ENCODE measurements at regions not wholly inside any gene's neighbourhood (a gene's known extent, or its start where the extent isn't known, plus 50 kb on each side); places are given as distances from the start of the nearest gene placed in this dataset.
A peak's percentile ranks its signal among the peaks of the same experiment; 100 is the strongest.

DNA sequence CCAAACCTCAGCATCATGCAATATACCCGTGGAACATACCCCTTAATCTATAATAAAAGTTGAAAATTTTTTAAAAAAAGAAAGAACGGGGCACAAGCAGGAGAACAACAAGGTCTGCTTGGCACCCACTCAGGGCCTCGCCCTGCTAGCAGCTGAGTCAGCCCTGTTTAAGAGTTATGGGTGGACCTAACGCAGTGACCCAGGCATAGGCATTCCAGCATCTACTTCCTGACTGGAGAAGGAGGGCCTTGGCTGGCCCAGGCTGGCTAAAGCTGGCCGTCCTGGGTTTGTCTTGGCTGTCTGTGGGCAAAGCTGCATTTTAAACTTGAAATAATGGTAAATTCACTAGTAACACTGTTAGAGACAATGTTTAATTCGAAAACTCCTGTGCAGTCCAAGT, 236.7 kb upstream of the PGRMC2 start:
- no peak for DNase-seq

DNA sequence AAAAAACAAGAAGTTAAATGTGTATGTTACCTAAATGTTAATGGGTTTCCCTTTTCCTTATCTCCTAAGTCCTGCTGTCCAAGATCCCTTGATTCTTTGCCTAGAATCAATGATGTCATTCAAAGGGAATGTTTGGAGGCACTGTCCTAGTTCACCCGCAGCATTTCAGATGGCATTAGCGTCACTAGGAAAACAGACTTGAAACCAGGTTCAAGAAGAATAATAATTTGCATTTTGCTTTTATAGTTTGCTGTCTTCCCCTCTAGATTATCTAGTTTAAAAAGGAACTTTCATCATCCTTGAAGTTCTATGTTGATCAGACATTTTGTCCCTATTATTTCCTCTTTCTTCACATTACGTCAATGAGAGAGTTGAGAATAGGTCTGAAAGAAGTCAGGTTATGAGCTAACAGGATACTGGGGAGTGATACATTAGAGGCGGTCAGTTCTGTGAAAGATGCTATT, 234.1 kb upstream of the PGRMC2 start:
- no peak for DNase-seq

DNA sequence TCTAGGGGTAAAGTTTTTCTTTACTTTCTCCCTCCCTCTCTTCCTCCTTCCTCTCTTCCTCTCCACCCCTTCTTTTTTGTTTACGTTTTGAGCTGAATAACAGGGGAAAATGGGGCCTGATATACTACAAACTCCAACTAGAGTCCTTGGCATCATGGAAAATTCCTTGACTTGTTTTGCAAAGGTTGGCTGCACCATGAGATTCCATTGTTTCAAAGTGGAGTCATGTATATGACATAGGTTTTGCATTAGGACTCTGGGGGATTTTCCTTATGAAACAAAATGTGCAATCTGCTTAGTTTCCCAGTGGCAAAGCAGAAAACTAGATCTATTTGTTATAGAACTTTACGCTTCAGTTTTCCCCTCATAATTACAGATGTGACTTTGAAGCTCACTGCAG, 233.5 kb upstream of the PGRMC2 start:
- DNase-seq: no peak

DNA sequence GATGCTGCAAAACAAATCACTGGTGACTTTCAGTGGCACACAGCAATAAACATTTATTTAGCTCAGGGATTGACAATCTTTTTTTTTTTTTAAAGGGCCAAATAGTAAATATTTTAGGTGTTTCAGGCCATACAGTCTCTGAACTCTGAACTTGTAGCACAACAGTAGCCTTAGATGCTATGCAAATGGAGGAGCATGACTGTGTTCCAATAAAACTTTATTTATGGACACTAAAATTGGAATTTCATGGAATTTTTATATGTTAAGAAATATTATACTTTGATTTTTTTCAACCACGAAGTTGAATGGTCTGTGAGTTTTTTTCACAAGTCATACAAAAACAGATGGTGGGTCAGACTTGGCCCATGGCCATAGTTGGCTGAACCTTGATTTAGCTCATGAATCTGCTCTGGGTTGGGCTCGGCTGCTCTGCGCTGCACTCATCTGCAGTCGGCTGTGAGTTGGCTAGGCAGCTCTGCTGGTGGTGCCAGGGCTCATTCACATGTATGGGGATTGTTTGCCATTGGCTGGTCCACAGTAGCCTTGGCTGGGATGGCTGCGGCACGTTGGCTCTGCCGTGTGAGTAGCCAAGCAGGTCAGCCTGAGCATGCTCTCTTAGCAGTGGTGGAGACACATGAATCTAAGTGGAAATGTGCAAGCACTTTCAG, 231.7 kb upstream of the PGRMC2 start:
- DNase-seq: peak; percentile 58

DNA sequence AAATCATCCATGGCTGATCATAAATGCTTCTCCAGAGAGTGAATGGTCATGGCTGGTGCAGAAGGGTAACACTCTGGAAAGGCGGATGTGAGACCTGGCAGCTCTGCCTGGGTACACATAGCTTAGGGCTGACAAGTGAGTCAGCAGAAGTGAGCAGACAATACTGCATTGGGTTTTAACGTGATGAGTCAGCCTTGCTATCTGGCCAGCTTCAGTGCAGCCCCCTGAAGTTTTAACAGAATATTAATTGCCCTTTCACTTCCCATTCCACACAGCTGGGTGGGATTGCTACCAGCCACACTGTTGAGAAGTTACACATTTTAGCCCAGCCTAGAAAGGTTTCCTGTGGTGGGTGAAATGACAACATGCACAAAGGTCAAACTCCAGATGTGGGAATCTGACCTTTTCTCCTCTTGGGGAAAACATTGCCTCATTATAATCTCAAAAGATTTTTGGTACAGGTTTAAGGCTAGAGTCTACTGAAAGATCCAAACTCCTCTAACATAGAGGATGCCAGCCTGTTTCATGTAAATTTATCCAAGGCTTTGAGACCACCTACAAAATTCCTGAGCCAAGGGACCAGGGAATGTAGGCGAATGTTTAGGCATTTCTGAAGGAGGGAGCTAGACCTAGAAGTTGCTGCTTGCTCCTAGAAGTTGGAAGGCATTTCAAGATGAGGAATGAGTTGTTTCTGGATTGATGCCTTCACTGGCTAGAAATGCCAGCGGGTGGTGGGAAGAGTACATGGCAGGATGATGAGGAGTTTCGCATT, 230.3 kb upstream of the PGRMC2 start:
- DNase-seq: peak; percentile 56

DNA sequence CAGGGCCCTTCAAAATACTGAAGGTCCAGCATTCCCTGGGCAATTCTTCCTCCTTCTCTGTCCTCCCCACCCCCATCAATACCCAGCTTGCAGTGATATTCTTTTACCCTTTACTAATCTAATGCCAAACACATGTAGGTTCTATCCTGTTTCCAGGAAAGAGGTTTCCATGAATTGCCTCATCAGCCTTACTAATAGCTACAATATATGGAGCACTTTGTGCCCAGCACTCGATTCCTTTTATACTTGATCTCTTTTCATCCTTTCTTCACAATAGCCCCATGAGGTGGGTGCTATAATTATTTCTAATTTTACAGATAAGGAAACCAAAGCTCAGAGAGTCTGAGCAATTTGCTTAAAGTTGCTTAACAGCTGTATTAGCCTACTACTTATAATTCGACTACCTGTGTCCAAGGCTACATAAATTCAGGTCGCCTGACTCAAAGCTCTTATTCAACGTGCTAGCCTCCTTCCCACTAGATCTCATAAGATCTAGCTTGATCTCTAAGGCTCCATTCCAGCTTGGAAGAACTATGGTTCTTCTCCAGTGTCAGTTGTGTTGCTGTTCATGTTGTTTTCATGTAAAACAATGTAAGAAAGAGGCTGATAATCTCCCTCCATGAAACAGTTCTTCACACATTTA, 229.6 kb upstream of the PGRMC2 start:
- no peak for DNase-seq

DNA sequence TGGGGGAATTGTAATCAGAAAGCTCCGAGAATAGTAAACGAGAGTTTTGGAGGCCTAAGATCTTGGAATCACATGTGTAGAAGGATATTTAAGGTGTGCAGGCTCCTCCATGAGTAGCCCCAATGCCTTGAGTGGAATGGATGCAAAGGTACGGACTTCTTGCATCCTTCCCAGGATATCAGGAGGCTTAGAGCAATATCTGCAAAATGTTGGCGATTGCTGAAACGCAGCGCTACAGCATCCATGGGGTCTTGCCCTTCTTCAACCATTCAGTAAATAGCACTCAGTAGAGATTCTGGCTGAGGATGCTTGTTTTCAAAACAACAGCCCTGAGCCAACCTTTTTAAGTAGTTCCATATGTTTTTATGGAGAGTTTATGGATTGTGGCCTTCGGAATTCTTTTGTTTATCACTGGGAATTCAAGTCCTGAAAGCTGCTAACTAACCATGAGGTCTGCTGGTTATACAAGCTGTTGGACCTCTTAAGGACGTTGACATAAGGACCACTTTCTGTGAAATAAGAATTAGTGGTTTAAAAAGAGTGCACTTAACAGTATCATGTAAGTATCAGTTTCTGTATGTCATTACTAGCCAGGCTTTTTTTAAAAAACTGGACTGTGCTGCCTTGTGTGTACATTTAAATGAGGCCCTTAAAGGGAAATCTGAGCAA, 228.8 kb upstream of the PGRMC2 start:
- peak; percentile 81 for DNase-seq

DNA sequence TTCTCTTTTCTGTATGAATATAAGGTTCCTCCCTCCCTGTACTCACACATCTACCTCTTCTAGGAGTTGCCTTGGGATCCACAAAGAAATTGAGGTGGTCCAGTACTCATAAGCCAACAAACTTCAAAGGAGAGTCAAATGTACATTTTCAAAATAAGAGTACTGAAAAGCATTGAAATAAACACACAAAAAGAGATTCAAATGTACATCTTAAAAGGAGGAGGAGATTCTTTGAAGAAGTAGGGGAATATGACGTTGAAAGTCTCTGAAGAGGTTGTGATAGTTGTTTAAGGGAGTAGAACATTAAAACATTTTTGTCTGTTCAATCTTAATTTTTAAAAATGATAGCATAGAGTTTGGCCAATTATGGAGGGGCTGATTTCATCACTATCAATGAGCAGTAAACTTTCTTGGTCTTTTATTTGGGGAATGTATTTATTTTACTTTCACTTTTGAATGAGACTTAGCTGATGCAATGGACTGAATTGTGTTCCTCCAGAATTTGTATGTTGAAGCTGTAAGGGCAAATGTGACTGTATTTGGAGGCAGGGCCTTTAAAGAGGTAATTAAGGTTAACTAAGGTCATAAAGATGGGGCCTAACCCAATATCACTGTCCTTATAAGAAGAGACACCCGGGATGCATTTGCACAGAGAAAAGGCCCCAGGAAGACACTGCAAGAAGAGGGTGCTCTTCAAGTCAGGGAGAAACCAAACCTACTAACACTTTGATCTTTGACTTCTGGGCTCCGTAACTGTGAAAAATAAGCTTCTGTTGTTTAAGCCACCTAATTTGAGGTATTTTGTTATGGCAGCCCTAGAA, 226.3 kb upstream of the PGRMC2 start:
- DNase-seq: no peak

DNA sequence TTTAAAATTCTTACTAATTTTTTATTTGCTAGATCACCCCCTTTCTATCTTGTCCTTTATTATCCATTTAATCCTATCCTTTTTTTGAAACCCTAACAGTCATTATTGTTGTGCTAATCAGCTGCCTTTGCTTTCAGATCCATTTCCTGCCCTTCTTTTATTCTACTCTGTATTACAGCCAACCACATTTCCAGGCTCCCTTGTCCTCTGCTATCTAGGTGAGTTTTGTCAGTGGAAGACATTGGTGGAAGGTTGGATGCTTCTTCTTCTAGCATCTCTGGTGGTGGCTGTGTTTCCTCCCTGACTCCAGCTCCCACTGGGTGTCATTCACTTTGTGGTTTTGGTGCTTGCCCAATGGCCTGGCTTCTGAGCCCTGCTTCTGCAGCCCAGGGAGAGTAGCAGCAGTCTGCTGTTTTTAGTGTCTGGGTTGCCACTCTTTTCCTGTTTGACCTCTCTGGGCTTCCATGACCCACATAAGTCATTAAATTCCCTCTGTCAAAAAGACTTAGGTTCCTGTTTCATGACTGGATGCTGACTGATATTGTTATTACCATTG, 225.2 kb upstream of the PGRMC2 start:
- no peak for DNase-seq

DNA sequence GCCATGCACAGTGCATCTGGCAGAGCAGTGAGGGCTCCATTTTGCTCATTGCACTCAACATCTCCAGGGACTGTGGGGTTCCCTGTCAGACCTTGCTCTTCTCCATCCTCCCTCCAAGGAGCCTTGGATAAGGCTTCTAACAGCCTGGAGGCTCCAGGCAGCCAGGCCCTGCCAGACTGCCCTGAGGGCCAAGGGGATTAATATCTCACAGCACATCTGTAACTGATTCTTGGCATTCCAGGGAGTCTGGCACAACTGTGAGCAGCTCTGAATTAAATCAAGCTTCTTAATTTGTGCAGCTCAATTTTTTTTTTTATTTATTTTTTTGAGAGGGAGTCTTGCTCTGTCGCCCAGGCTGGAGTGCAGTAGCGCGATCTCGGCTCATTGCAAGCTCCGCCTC, 224.5 kb upstream of the PGRMC2 start:
- no peak for DNase-seq

DNA sequence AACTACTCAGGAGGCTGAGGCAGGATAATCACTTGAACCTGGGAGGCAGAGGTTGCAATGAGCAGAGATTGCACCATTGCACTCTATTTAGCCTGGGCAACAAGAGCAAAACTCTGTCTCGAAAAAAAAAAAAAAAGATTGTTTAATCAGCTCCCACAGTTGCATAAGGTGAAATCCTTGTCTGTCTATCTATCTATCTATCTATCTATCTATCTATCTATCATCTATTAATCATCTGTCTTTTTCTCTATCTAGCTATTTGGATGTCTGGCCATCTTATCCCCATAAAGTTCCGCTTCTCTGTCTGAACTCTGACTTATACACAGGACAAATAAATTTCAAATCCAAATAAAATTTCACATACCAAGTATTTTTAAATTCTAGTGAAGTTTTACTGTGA, 223.2 kb upstream of the PGRMC2 start:
- no peak for DNase-seq

DNA sequence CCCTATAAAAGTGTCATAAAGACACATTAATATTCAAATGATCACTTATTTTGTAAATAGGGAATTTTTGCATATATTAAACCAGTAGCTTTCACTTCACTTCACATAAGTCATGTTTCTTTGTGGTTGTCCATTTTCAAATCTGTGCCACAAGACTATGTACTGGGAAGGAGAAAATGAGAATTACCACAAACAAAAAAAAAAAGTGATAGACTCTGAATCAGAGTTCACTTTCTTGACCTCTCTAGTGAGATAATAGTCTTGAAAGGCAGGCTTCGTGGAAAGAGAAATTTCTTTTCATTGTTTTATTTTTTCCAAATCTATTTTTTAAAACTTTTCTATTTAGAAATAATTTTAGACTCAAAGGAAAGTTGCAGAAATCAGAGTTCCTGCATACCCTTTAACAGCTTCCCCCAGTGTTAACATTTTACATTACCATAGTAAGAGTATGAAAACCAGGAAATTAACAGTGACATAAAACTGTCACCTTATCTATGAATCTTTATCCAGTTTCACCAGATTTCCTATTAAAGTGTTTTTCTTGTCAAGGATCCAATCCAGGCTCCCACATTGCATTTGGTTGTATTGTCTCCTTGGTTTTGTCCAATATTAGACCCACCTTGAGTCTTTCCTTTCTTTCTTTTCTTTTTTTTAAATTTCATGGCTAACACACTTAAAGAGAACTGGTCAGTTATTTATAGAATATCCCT, 215.4 kb upstream of the PGRMC2 start:
- DNase-seq: no peak

DNA sequence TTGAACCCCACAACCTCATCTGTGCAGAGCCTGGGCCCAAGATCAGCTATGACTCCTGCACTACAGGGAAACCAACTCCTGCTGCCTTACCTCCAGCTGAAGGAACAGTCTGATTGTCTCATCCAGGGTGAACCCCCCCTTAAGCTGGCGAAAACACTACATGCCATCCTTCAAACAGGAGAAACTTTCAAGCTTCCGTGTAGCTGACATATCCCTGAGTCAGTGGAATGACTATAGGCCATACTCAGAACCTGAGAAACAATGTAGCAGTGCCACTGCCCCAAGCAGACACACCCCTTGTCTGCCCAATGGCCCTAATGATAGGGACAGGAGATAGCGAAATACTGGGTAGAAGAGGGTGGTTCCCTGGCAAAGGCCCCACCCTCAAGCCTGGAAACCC, 213.6 kb upstream of the PGRMC2 start:
- DNase-seq: no peak

DNA sequence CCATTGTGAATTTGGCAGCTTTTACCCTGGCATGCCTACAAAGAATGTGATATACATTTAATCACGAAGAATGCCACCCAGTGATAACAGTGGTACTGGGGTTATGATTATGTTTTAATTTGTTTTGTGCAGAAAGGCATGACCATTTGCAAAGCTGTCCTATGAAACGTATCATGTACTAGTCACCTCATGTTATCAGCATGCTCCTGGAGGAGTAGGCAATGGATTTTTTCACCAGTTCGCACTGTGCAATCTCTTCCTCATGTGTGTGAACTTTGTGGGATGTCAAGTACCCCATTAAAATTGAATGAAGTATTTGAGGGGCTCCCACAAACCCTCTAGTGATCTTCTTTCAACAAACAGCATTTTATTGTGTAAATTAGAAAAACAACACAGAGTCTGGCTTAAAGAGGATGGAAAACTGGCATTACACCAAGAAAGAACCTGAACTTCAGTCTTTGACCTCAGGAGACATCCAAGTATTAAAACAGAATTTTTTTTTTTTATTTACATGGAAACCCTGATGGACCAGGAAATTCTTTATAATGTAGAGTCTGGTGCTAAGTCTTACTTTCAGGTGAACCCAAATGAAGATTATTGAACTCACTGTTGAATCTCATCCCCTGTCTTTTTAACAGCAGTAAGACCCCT, 200.6 kb upstream of the PGRMC2 start:
- DNase-seq: no peak

DNA sequence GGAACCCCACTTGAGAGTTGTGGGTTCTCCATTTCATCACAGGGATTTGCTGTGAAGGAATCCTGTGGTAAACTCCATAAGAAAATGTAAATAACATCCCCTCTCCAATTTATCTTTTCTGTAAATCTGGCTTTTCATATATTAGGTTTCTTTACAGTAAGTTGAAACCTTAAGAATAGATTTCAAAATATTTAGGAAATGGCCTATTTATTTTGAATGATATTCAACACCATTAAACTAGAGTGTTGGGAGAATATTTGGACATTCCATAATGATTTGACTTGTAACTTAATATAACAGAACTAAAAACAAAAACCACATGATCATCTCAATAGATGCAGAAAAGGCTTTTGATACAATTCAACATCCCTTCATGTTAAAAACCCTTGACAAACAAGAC, 197.3 kb upstream of the PGRMC2 start:
- no peak for DNase-seq

DNA sequence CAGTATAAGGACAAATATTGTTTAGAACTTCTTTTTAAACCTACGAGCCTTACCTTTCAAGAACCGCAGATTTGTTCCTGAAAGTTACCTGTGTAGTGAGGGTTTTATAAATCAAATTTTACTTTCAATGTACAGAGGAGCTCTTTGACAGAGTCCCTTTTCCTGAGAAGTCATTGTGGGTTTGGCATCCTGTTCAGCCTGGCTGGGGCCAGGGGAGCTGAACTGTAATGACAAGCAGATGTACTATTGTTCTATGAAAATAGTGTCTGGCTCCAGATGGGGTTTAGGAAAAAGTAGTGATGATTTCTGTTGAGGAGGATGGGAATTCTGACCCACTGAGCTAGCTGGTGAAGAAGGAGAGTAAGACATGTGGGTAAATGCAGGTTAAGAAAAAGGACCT, 196.2 kb upstream of the PGRMC2 start:
- DNase-seq: peak; percentile 40

DNA sequence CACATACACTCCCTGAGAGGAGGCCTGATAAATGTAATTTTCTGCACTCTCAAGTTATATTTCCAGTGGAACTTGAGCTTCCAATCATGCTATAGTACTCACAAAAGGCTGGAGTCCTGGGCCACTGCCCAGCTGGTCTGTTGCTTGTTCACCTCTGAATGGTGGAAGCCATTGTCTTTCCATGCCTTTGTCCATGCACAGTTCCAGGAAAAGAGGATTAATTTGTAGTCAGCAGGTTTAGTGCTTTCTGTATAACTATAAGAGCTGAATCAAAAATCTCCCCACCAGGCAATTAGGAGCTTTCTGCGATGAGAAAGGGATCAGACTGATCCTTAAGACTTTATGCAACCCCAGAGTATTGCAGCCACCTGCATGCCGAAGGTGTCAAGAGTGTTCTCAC, 195.4 kb upstream of the PGRMC2 start:
- no peak for DNase-seq

DNA sequence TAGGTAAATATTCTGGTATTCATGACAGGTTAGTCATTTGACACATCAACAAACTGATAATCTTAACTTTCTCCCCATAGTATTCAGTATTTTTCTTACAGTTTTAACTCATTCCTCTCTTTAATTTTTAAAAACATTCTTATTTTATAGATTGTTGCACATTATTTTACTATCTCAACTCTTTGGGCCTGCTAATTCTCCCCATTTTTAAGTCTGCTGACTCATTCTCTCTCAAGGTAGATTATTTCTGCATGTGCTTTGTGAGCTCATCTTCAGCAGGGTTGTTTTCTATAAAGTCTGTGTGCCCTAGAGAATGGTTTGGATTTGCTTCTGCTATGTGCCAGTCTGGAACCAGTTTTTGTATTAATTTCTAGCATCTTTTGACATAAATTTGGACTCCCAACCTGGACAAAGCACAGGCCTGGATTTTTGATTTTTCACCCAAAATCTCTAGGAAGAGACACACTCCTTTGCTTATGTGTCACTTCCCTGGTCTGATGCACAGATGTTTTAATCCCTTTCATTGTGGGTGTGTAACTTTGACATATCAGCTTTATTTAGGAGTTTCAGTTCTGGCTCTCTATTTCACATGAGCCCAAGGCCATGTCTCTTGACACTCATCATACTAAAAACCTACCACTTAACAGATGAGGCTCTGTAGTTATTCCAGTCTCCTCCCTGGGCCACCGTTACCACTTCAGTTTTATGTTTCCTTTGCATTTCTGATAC, 194.3 kb upstream of the PGRMC2 start:
- no peak for DNase-seq

DNA sequence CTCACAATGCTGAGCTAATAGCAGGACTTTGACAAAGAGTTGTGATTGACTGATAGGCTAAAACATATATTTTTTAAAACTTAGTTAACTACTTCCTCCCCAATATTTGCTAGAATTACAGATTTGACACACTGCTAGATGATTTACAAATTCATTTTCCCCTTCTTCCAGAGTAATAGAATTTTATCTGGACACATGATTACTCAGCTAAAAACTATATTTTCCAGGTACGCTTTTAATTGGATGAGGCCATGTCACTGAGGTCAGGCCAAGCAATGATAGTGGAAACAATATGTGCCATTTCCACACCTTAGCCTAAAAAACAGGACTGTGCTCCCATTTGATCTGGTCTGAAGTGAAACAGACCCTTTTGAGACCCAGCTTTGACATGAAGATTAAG, 193.3 kb upstream of the PGRMC2 start:
- DNase-seq: no peak

DNA sequence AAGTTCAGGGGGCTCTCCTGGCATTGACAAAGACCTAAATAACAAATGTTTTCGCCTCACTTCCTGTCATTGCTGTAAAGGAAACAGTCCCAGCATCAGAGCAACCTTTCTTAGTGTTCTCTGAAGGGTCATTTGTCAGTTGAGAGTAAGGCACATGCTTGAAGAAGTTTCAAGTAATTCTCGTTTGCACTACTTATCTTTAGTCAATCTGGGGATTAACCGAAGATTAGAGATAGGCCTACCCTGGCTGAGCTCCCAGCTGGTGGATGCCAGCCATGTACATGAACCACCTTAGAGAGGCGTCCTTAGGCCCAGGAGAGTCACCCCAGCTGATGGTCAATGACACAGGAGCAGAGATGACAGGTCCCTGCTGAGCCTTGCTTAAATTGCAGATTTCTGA, 189.9 kb upstream of the PGRMC2 start:
- DNase-seq: no peak

Measured in hindlimb muscle (tissue), 1 donor.